ENCODE measurements at regions not wholly inside any gene's neighbourhood (a gene's known extent, or its start where the extent isn't known, plus 50 kb on each side); places are given as distances from the start of the nearest gene placed in this dataset.

- no peak for DNase-seq (ENCODE audit: low read depth in 2 of 2)
Observed at GRCh38 chr6:26149240-26149639, 62.0 kb downstream of the HFE start.

GRCh38 chr6:26152226-26153101 is 65.2 kb downstream of the HFE start:
- no peak for DNase-seq (ENCODE audit: low read depth in 2 of 2)

GRCh38 chr6:26155061-26155930 is 68.1 kb downstream of the HFE start:
- no peak for DNase-seq (ENCODE audit: low read depth in 2 of 2)

DNA sequence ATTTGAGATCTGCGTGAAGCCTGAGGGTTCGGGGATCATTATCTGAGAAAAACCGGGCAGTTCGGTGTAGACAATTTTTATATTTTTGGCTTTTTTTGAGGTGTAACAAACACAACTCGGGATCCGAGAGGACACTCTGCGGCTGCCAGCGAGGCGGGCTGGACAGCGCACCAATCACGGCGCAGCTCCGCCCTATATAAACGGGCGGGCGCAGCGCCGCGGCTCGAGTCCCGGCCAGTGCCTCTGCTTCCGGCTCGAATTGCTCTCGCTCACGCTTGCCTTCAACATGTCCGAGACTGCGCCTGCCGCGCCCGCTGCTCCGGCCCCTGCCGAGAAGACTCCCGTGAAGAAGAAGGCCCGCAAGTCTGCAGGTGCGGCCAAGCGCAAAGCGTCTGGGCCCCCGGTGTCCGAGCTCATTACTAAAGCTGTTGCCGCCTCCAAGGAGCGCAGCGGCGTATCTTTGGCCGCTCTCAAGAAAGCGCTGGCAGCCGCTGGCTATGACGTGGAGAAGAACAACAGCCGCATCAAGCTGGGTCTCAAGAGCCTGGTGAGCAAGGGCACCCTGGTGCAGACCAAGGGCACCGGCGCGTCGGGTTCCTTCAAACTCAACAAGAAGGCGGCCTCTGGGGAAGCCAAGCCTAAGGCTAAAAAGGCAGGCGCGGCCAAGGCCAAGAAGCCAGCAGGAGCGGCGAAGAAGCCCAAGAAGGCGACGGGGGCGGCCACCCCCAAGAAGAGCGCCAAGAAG is 69.0 kb downstream of the HFE start:
- DNase-seq (ENCODE audit: low read depth in 2 of 2) = peak; percentile 68 to 75

GRCh38 chr6:26156850-26157250 is 69.6 kb downstream of the HFE start:
- DNase-seq (ENCODE audit: low read depth in 2 of 2) = peak in 1 of 2 donors; percentile 61

DNA sequence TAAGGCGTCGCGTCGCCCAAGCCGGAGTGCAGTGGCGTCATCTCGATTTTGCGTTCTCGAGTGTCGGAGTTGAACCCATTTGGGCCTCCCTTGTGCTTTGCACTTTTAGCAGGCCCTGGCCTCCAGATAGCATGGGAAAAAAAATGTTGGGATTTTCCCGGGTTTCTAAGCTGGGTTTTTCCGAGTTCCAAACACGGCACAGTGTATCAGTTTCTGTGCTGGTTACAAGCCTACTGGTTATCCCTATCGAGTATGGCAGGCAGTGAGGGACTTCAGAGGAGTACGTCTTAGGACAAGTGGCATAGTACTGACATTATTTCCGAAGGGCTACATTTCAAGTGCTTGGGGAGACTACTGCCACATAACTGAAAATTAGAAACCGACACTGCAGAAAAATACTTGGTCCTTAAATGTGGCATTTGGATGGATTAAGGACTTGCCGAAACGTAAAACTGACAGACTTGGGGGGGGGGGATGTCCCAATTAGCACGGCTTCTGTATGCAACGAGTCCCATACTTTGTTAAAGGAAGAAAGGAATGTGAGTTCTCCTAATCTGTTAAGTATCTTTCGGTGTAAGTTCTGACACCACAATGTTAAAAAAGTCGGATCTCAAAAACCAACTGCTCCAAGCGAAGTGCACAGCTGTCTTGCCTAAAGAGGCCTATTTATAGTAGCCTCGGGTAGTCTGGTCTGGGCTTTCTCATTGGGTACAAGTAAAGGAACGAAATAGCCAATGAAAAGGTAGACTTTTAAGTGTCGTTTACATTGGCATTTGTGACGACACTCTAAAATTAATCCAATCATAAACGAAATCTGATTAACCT is 70.2 kb downstream of the HFE start:
- peak; percentile 46 to 74 for DNase-seq (ENCODE audit: low read depth in 2 of 2)

DNA sequence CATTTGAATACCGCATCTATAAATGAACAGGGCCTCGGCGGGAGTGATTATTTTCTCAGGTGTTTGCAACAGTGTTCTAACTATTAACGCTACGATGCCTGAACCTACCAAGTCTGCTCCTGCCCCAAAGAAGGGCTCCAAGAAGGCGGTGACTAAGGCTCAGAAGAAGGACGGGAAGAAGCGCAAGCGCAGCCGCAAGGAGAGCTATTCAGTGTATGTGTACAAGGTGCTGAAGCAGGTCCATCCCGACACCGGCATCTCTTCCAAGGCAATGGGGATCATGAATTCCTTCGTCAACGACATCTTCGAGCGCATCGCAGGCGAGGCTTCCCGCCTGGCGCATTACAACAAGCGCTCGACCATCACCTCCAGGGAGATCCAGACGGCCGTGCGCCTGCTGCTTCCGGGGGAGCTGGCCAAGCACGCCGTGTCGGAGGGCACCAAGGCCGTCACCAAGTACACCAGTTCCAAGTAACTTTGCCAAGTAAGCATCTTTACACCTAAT is 70.9 kb downstream of the HFE start:
- peak; percentile 67 to 68 for DNase-seq (ENCODE audit: low read depth in 2 of 2)

DNA sequence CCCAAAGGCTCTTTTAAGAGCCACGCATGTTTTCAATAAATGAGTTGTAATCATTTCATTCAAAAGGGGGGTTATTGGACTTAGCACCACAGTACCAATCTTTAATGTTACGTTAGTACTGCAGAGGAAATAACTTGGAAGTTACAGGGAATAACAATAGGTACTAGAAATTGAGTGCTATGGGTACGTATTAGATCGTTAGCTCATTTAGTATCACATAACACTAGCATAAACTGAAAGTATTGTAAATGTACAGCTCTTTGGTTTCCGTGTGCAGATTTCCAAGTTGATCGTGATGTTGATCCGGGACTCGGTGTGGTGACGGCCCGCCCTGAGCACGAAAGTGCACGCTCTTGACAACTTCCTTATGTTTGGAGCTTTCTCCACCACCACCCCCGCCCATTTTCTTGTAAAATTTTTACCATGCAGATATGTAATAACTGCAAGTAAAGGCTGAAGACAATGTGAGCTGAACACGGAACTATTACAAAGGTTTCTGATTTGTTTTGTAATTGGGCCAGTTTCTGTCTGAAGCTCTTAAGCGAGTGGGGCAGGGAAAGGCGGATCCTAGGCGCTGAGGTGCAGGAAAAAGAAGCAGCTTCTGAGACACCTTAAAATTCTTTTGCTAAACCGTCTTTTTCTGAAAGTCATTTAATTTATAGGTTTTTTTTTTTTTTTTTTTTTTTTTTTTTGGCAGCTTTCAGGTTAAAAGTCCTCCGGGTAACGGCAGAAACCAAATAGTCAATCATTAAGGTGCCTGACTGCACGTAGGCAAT is 71.5 kb downstream of the HFE start:
- peak; percentile 41 to 44 for DNase-seq (ENCODE audit: low read depth in 2 of 2)

- DNase-seq (ENCODE audit: low read depth in 2 of 2) = no peak
Observed at GRCh38 chr6:26159357-26160273, 72.4 kb downstream of the HFE start.

- no peak for DNase-seq (ENCODE audit: low read depth in 2 of 2)
Observed at GRCh38 chr6:26161322-26161721, 74.1 kb downstream of the HFE start.

- DNase-seq (ENCODE audit: low read depth in 2 of 2) = no peak
Observed at GRCh38 chr6:26162399-26162798, 75.2 kb downstream of the HFE start.

DNA sequence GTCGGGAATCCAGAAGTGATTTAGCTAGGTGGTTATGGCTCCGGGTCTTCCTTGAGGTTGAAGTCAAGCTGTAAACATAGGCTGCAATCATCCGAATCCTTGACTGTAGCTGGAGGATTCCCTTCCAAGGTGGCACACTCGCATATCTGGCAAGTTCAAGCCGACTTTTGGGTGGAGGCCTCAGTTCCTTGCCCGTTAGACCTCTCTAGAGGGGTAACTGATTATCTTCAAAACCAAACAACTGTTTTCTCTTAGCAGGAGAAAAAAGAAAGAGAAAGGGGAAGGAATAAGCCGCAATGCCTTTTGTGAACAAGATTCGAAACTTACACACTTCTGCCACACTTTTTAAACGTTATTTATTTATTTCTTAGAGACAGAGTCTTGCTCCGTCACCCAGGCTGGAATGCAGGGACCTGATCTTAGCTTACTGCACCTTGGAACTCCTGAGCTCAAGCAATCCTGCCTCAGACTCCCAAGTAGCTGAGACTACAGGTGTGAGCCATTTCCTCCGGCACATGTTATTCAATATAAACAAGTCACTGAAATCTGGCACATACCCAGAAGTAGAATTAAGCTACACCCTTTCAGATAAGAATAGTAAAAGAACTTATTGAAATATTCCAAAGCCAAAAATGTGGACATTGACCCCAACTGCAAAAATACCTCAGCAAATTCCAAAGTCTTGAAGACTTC is 76.3 kb downstream of the HFE start:
- no peak for DNase-seq (ENCODE audit: low read depth in 2 of 2)

GRCh38 chr6:26164120-26164505 is 76.9 kb downstream of the HFE start:
- no peak for DNase-seq (ENCODE audit: low read depth in 2 of 2)

DNA sequence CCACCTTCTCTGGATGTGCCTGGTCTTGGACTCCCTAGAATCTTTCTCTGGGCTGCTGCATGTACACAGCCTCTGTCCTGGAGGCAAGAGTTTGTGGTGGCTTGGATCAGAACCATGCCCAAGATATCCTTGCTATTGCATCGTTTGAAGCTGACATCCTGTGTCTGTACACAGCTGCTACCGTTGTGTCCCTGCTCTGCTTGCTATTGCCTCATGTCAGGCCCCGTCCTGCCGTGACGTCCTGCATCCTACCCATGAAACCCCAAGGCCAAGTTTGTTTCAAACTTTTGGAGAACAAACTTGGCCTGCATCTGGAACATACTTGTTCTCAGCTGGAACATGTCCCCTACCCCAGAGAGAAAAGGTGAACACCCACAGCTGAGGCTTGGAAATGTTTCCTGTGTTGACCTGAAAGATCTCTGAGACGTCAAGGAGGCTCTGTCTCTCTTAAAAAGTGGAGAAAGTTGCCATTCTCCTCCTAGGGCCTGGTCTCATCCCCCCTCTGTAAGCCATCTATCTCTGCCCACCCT is 78.1 kb downstream of the HFE start:
- DNase-seq (ENCODE audit: low read depth in 2 of 2) = no peak

DNA sequence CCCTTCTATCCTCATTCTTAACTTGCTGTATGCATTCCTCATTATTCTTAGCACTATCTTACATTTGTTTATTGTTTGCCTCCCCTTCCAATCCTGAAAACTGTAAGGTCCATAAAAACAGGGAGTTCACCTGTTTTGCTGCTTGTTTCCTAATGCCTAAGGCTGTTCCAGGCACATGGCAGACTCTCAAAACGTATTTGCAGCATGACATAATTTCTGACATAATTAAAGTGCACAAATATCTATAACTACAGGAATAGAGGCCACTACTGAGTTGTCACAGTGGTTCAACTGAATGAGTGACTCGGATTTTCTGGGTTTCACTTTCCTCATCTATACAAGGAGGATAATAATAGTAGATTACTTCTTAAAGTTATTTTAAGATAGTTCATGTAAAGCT is 83.0 kb downstream of the HFE start:
- no peak for DNase-seq (ENCODE audit: low read depth in 2 of 2)

GRCh38 chr6:26170951-26171841 is 84.0 kb downstream of the HFE start:
- DNase-seq (ENCODE audit: low read depth in 2 of 2) = no peak

GRCh38 chr6:26172608-26172968 is 85.4 kb downstream of the HFE start:
- no peak for DNase-seq (ENCODE audit: low read depth in 2 of 2)

DNA sequence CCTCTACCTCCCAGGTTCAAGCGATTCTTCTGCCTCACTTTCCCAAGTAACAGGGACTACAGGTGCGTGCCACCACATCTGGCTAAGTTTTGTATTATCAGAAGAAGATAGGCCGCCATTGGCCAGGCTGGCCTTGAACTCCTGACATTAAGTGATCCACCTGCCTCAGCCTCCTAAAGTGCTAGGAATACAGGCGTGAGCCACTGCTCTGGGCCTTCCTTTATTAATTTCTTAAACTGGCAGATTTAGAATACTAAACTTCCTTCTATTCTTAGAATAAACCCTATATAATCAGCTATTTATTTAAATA is 86.6 kb downstream of the HFE start:
- no peak for DNase-seq (ENCODE audit: low read depth in 2 of 2)
